H9 (cell line): ENCODE measurements at regions not wholly inside any gene's neighbourhood (a gene's known extent, or its start where the extent isn't known, plus 50 kb on each side); places are given as distances from the start of the nearest gene placed in this dataset.

ENCODE experiments used
- DNase-seq: peaks from one replicate; pipeline ENCODE4 v3.0.0-alpha.2; 2017
- H2AFZ ChIP-seq: one replicate; pipeline ENCODE4 v1.6.1; 2013; ENCODE audit warnings: mild to moderate bottlenecking, low read length, control low read depth, moderate library complexity
- H2AK5ac ChIP-seq: 2 replicates; pipeline ENCODE4 v1.6.1; 2013; ENCODE audit warnings: low read length, control low read depth, mixed read lengths; ENCODE audit not compliant: insufficient read length
- H2BK120ac ChIP-seq: one replicate; pipeline ENCODE4 v1.6.1; 2013; ENCODE audit warnings: low read depth, mild to moderate bottlenecking, low read length, control low read depth, inconsistent platforms; ENCODE audit not compliant: poor library complexity, severe bottlenecking
- H2BK12ac ChIP-seq: 2 replicates; pipeline ENCODE4 v1.6.1; 2013; ENCODE audit warnings: low read length, control low read depth, mixed read lengths, low read depth; ENCODE audit not compliant: insufficient read length
- H2BK15ac ChIP-seq: 2 replicates; pipeline ENCODE4 v1.6.1; 2013; ENCODE audit warnings: low read depth, low read length, control low read depth
- H2BK20ac ChIP-seq: one replicate; pipeline ENCODE4 v1.6.1; 2013; ENCODE audit warnings: low read depth, mild to moderate bottlenecking, low read length, control low read depth, inconsistent platforms; ENCODE audit not compliant: poor library complexity, severe bottlenecking
- H2BK5ac ChIP-seq: 2 replicates; pipeline ENCODE4 v1.6.1; 2013; ENCODE audit warnings: low read length, control low read depth, mixed read lengths; ENCODE audit not compliant: insufficient read length
- H3K14ac ChIP-seq: 2 replicates; pipeline ENCODE4 v1.6.1; 2013; ENCODE audit warnings: low read length, control low read depth; ENCODE audit not compliant: insufficient read depth
- H3K18ac ChIP-seq: 2 replicates; pipeline ENCODE4 v1.6.1; 2013; ENCODE audit warnings: low read depth, mild to moderate bottlenecking, mixed read lengths, low read length, control low read depth; ENCODE audit not compliant: insufficient read length
- H3K23ac ChIP-seq: 2 replicates; pipeline ENCODE4 v1.6.1; 2013; ENCODE audit warnings: low read length, control low read depth, mixed read lengths, low read depth; ENCODE audit not compliant: insufficient read length
- H3K23me2 ChIP-seq: 2 replicates; pipeline ENCODE4 v1.6.1; 2013; ENCODE audit warnings: low read depth, mild to moderate bottlenecking, mixed read lengths, low read length, control low read depth; ENCODE audit not compliant: insufficient read length, poor library complexity, severe bottlenecking
- H3K27ac ChIP-seq: 2 replicates; pipeline ENCODE4 v1.5.1; 2013; ENCODE audit warnings: low read length, control low read depth, mixed read lengths, low read depth; ENCODE audit not compliant: insufficient read length
- H3K27me3 ChIP-seq: 2 replicates; pipeline ENCODE4 v1.6.1; 2013; ENCODE audit warnings: low read length, control low read depth, inconsistent platforms; ENCODE audit not compliant: insufficient read depth
- H3K4ac ChIP-seq: 2 replicates; pipeline ENCODE4 v1.6.1; 2013; ENCODE audit warnings: low read depth, mild to moderate bottlenecking, control low read depth, inconsistent platforms, low read length, moderate library complexity
- H3K4me1 ChIP-seq: 2 replicates; pipeline ENCODE4 v1.6.1; 2013; ENCODE audit warnings: low read length, control low read depth, inconsistent platforms; ENCODE audit not compliant: insufficient read depth
- H3K4me2 ChIP-seq: 2 replicates; pipeline ENCODE4 v1.6.1; 2013; ENCODE audit warnings: low read length, control low read depth, mixed read lengths; ENCODE audit not compliant: insufficient read length, insufficient read depth
- H3K56ac ChIP-seq: 2 replicates; pipeline ENCODE4 v1.6.1; 2013; ENCODE audit warnings: low read depth, mild to moderate bottlenecking, mixed read lengths, low read length, control low read depth; ENCODE audit not compliant: insufficient read length
- H3K79me1 ChIP-seq: 2 replicates; pipeline ENCODE4 v1.6.1; 2013; ENCODE audit warnings: low read depth, mild to moderate bottlenecking, moderate library complexity, low read length, control low read depth, inconsistent platforms; ENCODE audit not compliant: insufficient read depth, poor library complexity, severe bottlenecking
- H3K79me2 ChIP-seq: 2 replicates; pipeline ENCODE4 v1.6.1; 2013; ENCODE audit warnings: low read length, control low read depth, inconsistent platforms; ENCODE audit not compliant: insufficient read depth
- H3K9ac ChIP-seq: 2 replicates; pipeline ENCODE4 v1.6.1; 2013; ENCODE audit warnings: low read length, control low read depth, mixed read lengths; ENCODE audit not compliant: insufficient read length; ENCODE audit errors: extremely low read depth
- H3K9me3 ChIP-seq: one replicate; pipeline ENCODE4 v1.6.1; 2013; ENCODE audit warnings: low read depth, low read length, inconsistent platforms; ENCODE audit not compliant: control insufficient read depth
- H3T11ph ChIP-seq: one replicate; pipeline ENCODE4 v1.6.1; 2013; ENCODE audit warnings: mild to moderate bottlenecking, low read length, control low read depth, inconsistent platforms
- H4K20me1 ChIP-seq: one replicate; pipeline ENCODE4 v1.6.1; 2013; ENCODE audit not compliant: control insufficient read depth, insufficient read length, insufficient read depth
- H4K5ac ChIP-seq: 2 replicates; pipeline ENCODE4 v1.6.1; 2013; ENCODE audit warnings: low read depth, mild to moderate bottlenecking, mixed read lengths, low read length, control low read depth; ENCODE audit not compliant: insufficient read length
- H4K8ac ChIP-seq: replicated peaks from 2 replicates; pipeline ENCODE4 v1.6.1; 2013; ENCODE audit warnings: low read length, control low read depth, mixed read lengths, low read depth; ENCODE audit not compliant: insufficient read length
- H4K91ac ChIP-seq: 2 replicates; pipeline ENCODE4 v1.6.1; 2013; ENCODE audit warnings: low read depth, mild to moderate bottlenecking, moderate library complexity, mixed read lengths, low read length, control low read depth; ENCODE audit not compliant: insufficient read length
- H3K27ac Mint-ChIP-seq, 3 experiments: 2 replicates in 2 of 3; 3 replicates in 1 of 3; pipeline ENCODE4 v1.8.0; 2020 to 2021; ENCODE audit warnings: mixed read lengths in 3 of 3, mild to moderate bottlenecking in 1 of 3, moderate library complexity in 1 of 3
- H3K27me3 Mint-ChIP-seq: 2 replicates; pipeline ENCODE4 v1.8.0; 2021; ENCODE audit warnings: low read depth, mild to moderate bottlenecking, moderate library complexity, mixed read lengths
- H3K36me3 Mint-ChIP-seq, 3 experiments: 2 replicates in 2 of 3; 3 replicates in 1 of 3; pipeline ENCODE4 v1.8.0; 2020 to 2021; ENCODE audit warnings: low read depth in 3 of 3, mixed read lengths in 3 of 3; ENCODE audit not compliant: insufficient read depth in 1 of 3
- H3K4me1 Mint-ChIP-seq, 2 experiments: 2 replicates each; pipeline ENCODE4 v1.8.0; 2020; ENCODE audit warnings: mixed read lengths in 2 of 2
- H3K4me3 Mint-ChIP-seq, 2 experiments: 2 replicates in 1 of 2; 3 replicates in 1 of 2; pipeline ENCODE4 v1.8.0; 2020 to 2021; ENCODE audit warnings: mild to moderate bottlenecking in 2 of 2, mixed read lengths in 2 of 2, moderate library complexity in 1 of 2
- H3K9me3 Mint-ChIP-seq, 2 experiments: 2 replicates in 1 of 2; 3 replicates in 1 of 2; pipeline ENCODE4 v1.8.0; 2020; ENCODE audit warnings: mild to moderate bottlenecking in 2 of 2, mixed read lengths in 2 of 2, moderate library complexity in 1 of 2
- WGBS: extraction: QIAGEN DNeasy Blood & Tissue Kit; methylation state at CpG from one replicate; pipeline ENCODE4 v1.1.7; 2013; ENCODE audit warnings: missing lambda C conversion rate, low lambda C conversion rate, mixed read lengths; ENCODE audit not compliant: insufficient read length; ENCODE audit errors: extremely low coverage; 5-methylcytosine and 5-hydroxymethylcytosine counted together
- TF ChIP-seq, protein P1 (sequence below): fragments of 200-600 bp; sonication (generic); conservative IDR thresholded peaks from 3 replicates; pipeline ENCODE4 v1.8.0; 2021; ENCODE audit warnings: antibody characterized with exemption, mild to moderate bottlenecking

DNA sequence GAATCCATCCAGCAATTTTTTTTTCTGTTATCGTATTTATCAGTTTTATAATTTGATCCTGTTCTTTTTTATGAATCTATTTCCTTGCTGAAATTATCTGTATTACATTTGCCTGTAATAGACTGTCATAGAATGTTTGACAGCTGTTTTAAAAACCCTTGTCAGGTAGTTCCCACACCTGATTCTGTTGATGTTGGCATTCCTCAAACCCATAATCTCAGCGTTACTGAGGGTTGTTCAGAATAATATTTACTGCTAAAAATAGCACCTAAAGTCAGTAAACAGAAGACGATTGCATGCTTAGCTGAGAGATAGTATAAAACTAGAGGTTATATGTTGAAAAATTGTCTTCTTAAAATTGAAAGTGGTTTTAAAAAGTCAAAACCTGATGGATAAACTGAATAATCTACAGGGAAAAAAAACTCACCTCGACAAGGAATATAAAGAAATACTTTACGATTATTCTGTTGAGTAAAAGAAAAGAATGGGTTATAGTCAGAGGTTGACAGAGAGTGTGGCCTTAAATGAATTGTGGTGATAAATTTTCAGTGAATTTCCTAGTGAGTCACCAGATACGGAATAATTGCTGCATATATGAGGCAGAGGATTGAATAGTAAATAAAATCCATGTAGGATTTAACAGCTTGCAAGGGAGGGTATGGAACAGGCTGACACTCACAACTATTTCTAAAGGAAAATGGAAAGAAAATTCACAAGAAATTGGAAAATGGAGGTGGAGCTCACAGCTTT is 824.1 kb upstream of the IGFBP3 start:
- Mint-ChIP-seq H3K27me3 (no peaks in the 10 kb centered on the region), H3K4me1 (peaks cover 3 to 8% of the 10 kb centered on the region in 2 experiments; a peak in 2 of 4 replicates), H3K36me3 (no peaks in the 10 kb centered on the region; a peak in 1 of 7 replicates), H3K27ac (no peak overlapping the region), H3K4me3 (no peak overlapping the region), H3K9me3 (no peaks in the 10 kb centered on the region; a peak in 2 of 5 replicates)
- H3K14ac ChIP-seq, result no peak overlapping the region
- no peak overlapping the region for H2BK20ac ChIP-seq
- H2BK5ac ChIP-seq, result no peak overlapping the region
- no peak overlapping the region for H2BK120ac ChIP-seq
- no peak overlapping the region for H3K4ac ChIP-seq
- no peak overlapping the region for H2BK15ac ChIP-seq
- H2AFZ ChIP-seq, result no peak overlapping the region
- no peak overlapping the region for H4K8ac ChIP-seq
- H3K9me3 ChIP-seq, result no peaks in the 10 kb centered on the region
- H3K27me3 ChIP-seq, result no peaks in the 10 kb centered on the region
- no peaks in the 10 kb centered on the region for H3K23me2 ChIP-seq
- no CpG with 5 or more reads among the region's 6 CpGs for WGBS
- H4K5ac ChIP-seq, result no peak overlapping the region
- no peak overlapping the region for H3K9ac ChIP-seq
- no peak overlapping the region for H3K23ac ChIP-seq
- TF ChIP-seq, protein P1, sequence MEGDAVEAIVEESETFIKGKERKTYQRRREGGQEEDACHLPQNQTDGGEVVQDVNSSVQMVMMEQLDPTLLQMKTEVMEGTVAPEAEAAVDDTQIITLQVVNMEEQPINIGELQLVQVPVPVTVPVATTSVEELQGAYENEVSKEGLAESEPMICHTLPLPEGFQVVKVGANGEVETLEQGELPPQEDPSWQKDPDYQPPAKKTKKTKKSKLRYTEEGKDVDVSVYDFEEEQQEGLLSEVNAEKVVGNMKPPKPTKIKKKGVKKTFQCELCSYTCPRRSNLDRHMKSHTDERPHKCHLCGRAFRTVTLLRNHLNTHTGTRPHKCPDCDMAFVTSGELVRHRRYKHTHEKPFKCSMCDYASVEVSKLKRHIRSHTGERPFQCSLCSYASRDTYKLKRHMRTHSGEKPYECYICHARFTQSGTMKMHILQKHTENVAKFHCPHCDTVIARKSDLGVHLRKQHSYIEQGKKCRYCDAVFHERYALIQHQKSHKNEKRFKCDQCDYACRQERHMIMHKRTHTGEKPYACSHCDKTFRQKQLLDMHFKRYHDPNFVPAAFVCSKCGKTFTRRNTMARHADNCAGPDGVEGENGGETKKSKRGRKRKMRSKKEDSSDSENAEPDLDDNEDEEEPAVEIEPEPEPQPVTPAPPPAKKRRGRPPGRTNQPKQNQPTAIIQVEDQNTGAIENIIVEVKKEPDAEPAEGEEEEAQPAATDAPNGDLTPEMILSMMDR, result no peak
- H3K27ac ChIP-seq, result no peak overlapping the region
- H2AK5ac ChIP-seq, result no peak overlapping the region
- no peaks in the 10 kb centered on the region for H3K79me2 ChIP-seq
- H4K20me1 ChIP-seq, result no peaks in the 10 kb centered on the region
- H3T11ph ChIP-seq, result no peak overlapping the region
- no peak overlapping the region for H3K56ac ChIP-seq
- no peaks in the 10 kb centered on the region for H3K4me1 ChIP-seq
- DNase-seq, result no peak
- no peak overlapping the region for H3K18ac ChIP-seq
- H3K4me2 ChIP-seq, result no peak overlapping the region
- H3K79me1 ChIP-seq, result no peaks in the 10 kb centered on the region
- H2BK12ac ChIP-seq, result no peak overlapping the region
- no peak overlapping the region for H4K91ac ChIP-seq
